CD4-positive, alpha-beta T cell (primary cell): ENCODE measurements at regions not wholly inside any gene's neighbourhood (a gene's known extent, or its start where the extent isn't known, plus 50 kb on each side); places are given as distances from the start of the nearest gene placed in this dataset.

Source experiments
- ATAC-seq: fragments of 200-7000 bp; cut with Tn5 transposase; one replicate; pipeline ENCODE4 v1.10.0; 2022; ENCODE audit warnings: mild to moderate bottlenecking; ENCODE audit not compliant: poor library complexity
- CTCF ChIA-PET: fragments of 350-600 bp; sonication (Branson Sonifier 250); formaldehyde crosslinking; loops from one replicate; lab custom pipeline; 2021; ENCODE audit warnings: antibody characterized with exemption, inconsistent platforms; lab: Charles Lee
- POLR2A ChIA-PET: fragments of 350-600 bp; sonication (Branson Sonifier 250); formaldehyde crosslinking; loops from one replicate; lab custom pipeline; 2021; ENCODE audit warnings: antibody characterized with exemption, inconsistent platforms; lab: Charles Lee
- DNase-seq, 14 experiments: peaks; one replicate each; pipeline ENCODE4 v3.0.0-alpha.2; 2013 to 2020; ENCODE audit warnings: mixed read lengths in 2 of 14
- H3K27ac ChIP-seq, 2 donors: one replicate each; pipeline versions ENCODE4 v1.5.1 to v1.7.0; 2013; ENCODE audit warnings: low read length in 2 of 2, low read depth in 1 of 2, mild to moderate bottlenecking in 1 of 2
- H3K27me3 ChIP-seq, 2 experiments: 1 replicate in 1 of 2; 2 replicates in 1 of 2; pipeline versions ENCODE4 v1.6.1 to v1.7.0; 2013; ENCODE audit warnings: low read length in 2 of 2, control low read depth in 1 of 2, mild to moderate bottlenecking in 1 of 2, moderate library complexity in 1 of 2; ENCODE audit not compliant: insufficient read depth in 2 of 2, control insufficient read depth in 1 of 2
- H3K36me3 ChIP-seq: one replicate; pipeline ENCODE4 v1.6.1; 2013; ENCODE audit warnings: low read length, control low read depth; ENCODE audit not compliant: insufficient read depth
- H3K4me1 ChIP-seq: one replicate; pipeline ENCODE4 v1.6.1; 2013; ENCODE audit warnings: low read length, control low read depth; ENCODE audit not compliant: insufficient read depth
- H3K4me3 ChIP-seq: one replicate; pipeline ENCODE4 v1.5.1; 2013; ENCODE audit warnings: mild to moderate bottlenecking, low read length, moderate library complexity
- H3K9me3 ChIP-seq, 2 experiments: 1 replicate in 1 of 2; 2 replicates in 1 of 2; pipeline versions ENCODE4 v1.6.1 to v1.7.0; 2013; ENCODE audit warnings: low read length in 2 of 2, mild to moderate bottlenecking in 2 of 2, control low read depth in 1 of 2, moderate library complexity in 1 of 2; ENCODE audit not compliant: control insufficient read depth in 1 of 2, insufficient read depth in 1 of 2
- H3K27ac Mint-ChIP-seq: one replicate; pipeline ENCODE4 v1.8.0; 2020; ENCODE audit warnings: mixed read lengths
- H3K27me3 Mint-ChIP-seq: one replicate; pipeline ENCODE4 v1.8.0; 2021; ENCODE audit warnings: mixed read lengths
- H3K36me3 Mint-ChIP-seq: one replicate; pipeline ENCODE4 v1.8.0; 2021; ENCODE audit warnings: low read depth, mixed read lengths
- H3K4me1 Mint-ChIP-seq: one replicate; pipeline ENCODE4 v1.8.0; 2021; ENCODE audit warnings: low read depth, mixed read lengths
- H3K4me3 Mint-ChIP-seq: one replicate; pipeline ENCODE4 v1.8.0; 2020; ENCODE audit warnings: mild to moderate bottlenecking, mixed read lengths
- H3K9me3 Mint-ChIP-seq: one replicate; pipeline ENCODE4 v1.8.0; 2020; ENCODE audit warnings: mixed read lengths
- CTCF ChIP-seq: fragments of 200-600 bp; IDR thresholded peaks from one replicate; pipeline ENCODE4 v1.8.0; 2022; ENCODE audit warnings: antibody characterized with exemption, mild to moderate bottlenecking
- intact Hi-C, 2 experiments: fragments of 100-400 bp; cut with DNase I in 1 of 2; cut with micrococcal nuclease in 1 of 2; formaldehyde crosslinking; loops; one replicate each; pipeline versions ENCODE4 v1.15.1 to v1.9.0; 2023 to 2025; cut with DNase I, micrococcal nuclease

GRCh38 chr15:68871507-68871906 lies 50.8 kb upstream of the ANP32A start:
- TF ChIP-seq CTCF, result no peak
- Histone ChIP-seq H3K27ac (no peak overlapping the region), H3K4me1 (peaks cover 6% of the 10 kb centered on the region), H3K27me3 (peaks cover 12 to 13% of the 10 kb centered on the region in 2 experiments), H3K36me3 (no peaks in the 10 kb centered on the region), H3K9me3 (no peaks in the 10 kb centered on the region), H3K4me3 (no peak overlapping the region)
- no peaks in the 10 kb centered on the region for H3K4me1 Mint-ChIP-seq
- peaks cover 43% of the 10 kb centered on the region for H3K27me3 Mint-ChIP-seq
- CTCF ChIA-PET, result interaction anchor here (1.4 kb wide), 1 partner anchor 88 kb away, joined by 3 read pairs; no protein-coding TSS in a partner anchor
- POLR2A ChIA-PET, result no interaction called here
- no peaks in the 10 kb centered on the region for H3K9me3 Mint-ChIP-seq
- intact Hi-C loops, result no loop called here
- no peak overlapping the region for H3K27ac Mint-ChIP-seq
- ATAC-seq (no peak), DNase-seq (no peak)
- no peak overlapping the region for H3K4me3 Mint-ChIP-seq
- no peaks in the 10 kb centered on the region for H3K36me3 Mint-ChIP-seq

DNA sequence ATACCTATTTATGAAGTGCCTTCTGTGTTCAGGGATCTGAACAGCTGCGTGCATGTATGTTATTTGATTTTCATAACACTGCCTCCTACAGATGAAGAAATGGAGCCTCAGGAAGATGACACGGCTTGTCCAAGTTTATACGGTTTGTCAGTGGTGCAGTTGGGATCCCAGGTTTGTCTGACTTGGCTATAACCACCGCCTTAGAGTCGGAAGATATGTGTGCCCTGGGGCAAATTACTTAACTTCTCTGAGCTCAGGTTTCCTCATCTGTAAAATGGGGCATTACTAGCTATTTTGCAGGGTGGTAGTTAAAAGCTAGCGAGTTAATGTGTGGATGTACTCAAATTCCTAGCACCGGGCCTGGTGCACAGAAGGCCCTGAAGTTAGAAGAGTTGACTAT lies 54.1 kb upstream of the ANP32A start:
- POLR2A ChIA-PET, result no interaction called here
- DNase-seq, result no peak

GRCh38 chr15:68875377-68876116 lies 54.8 kb upstream of the SPESP1 start:
- no peak overlapping the region for H3K27ac ChIP-seq
- TF ChIP-seq CTCF, result peak; percentile 87
- H3K4me3 ChIP-seq, result no peak overlapping the region
- intact Hi-C loops, result loop anchor here (1.0 to 5.0 kb wide), 8 partner anchors 53 to 568 kb away; partner anchors contain the start of gene ANP32A (in 1 of the 2)
- CTCF ChIA-PET, result interaction anchor here (0.8 to 3.1 kb wide), 17 partner anchors 10 to 570 kb away, joined by 3 to 54 read pairs (median 3); no protein-coding TSS in a partner anchor
- H3K4me3 Mint-ChIP-seq, result no peak overlapping the region
- ATAC-seq (peak; percentile 84), DNase-seq (peak; percentile 86 to 97 (median 92))
- peaks cover 37% of the 10 kb centered on the region for H3K27me3 Mint-ChIP-seq
- H3K9me3 Mint-ChIP-seq, result no peaks in the 10 kb centered on the region
- no peaks in the 10 kb centered on the region for H3K36me3 Mint-ChIP-seq
- no peaks in the 10 kb centered on the region for H3K4me1 Mint-ChIP-seq
- H3K27ac Mint-ChIP-seq, result no peak overlapping the region
- H3K9me3 ChIP-seq, result no peaks in the 10 kb centered on the region
- POLR2A ChIA-PET, result interaction anchor here (0.6 to 1.3 kb wide), 6 partner anchors 29 to 92 kb away, joined by 3 to 7 read pairs (median 4); no protein-coding TSS in a partner anchor
- H3K4me1 ChIP-seq, result peaks cover 6% of the 10 kb centered on the region
- peaks cover 12 to 17% of the 10 kb centered on the region in 2 experiments for H3K27me3 ChIP-seq
- no peaks in the 10 kb centered on the region for H3K36me3 ChIP-seq

More for the DNA sequence above, 54.1 kb upstream of the ANP32A start:
- H3K4me3 ChIP-seq, result no peak overlapping the region
- TF ChIP-seq CTCF, result no peak
- no peak overlapping the region for H3K4me3 Mint-ChIP-seq
- CTCF ChIA-PET, result interaction anchor here (1.0 to 3.1 kb wide), 6 partner anchors 31 to 315 kb away, joined by 3 to 54 read pairs (median 8); no protein-coding TSS in a partner anchor
- no peaks in the 10 kb centered on the region for H3K36me3 ChIP-seq
- no peaks in the 10 kb centered on the region for H3K36me3 Mint-ChIP-seq
- intact Hi-C loops, result loop anchor here (1.0 to 5.0 kb wide), 6 partner anchors 52 to 567 kb away; partner anchors contain the start of gene ANP32A (in 1 of the 2)
- H3K27me3 ChIP-seq, result peaks cover 12 to 17% of the 10 kb centered on the region in 2 experiments
- H3K27me3 Mint-ChIP-seq, result peaks cover 45% of the 10 kb centered on the region
- no peak overlapping the region for H3K27ac Mint-ChIP-seq
- H3K4me1 Mint-ChIP-seq, result no peaks in the 10 kb centered on the region
- ATAC-seq, result no peak
- peaks cover 6% of the 10 kb centered on the region for H3K4me1 ChIP-seq
- H3K27ac ChIP-seq, result no peak overlapping the region
- no peaks in the 10 kb centered on the region for H3K9me3 Mint-ChIP-seq
- no peaks in the 10 kb centered on the region for H3K9me3 ChIP-seq
